ENCODE measurements at regions not wholly inside any gene's neighbourhood (a gene's known extent, or its start where the extent isn't known, plus 50 kb on each side); places are given as distances from the start of the nearest gene placed in this dataset.
"Not testable (repeated sequence)": the region's sequence is repeated elsewhere in the genome, so short reads cannot be mapped to it uniquely, and the experiment has no call there.

DNA sequence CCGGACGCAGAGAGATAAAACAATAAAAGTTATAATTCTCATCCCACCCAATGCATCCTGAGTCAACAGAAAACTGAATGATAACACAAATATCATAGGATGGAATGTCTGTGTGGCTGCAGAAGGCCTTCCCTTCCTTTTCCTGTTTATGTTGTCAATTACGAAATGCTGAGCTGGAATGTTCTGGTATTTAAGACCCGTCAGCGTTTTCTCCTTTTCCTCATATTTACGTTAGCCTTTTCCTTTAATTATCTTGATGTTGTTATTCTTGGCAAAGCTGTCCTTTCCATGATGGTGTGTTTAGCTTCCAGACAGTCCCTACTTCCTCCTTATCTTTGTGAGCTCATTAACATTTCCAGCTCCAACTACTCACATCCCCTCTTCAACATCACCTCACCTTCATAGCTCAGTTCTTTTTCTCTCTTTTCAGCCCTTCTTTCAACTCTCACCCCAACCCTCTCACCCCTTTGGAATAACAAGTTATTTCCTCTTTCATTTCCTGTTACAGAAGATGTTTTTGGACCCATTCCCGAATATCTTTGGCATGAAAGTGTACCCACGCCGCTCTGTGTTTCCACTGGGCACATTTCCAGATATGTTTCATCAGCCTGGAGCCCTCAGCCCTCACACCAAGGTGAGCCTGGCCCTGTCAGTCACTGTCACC is 221.6 kb downstream of the NR2F1-AS1 start:
- DNase-seq: peak; percentile 23

DNA sequence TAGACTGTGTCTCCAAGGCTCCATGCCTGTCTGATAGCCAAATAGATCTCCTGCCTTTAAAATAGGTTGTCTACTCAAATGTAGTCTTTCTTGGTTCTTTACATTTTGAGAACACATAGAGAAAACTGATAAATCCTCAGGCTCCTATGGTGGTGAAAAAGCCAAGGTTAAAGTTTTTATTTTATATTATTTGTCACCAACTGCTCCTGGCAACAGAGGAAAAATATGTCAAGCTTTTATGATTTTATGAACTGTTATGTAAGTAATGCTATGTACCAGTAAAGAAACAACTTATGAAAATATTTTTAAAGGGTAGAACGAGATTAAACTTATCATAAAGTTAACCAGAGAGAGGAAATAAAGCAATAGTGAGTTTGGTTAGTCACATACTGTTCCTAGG is 222.8 kb downstream of the NR2F1-AS1 start:
- no peak for DNase-seq
- in situ Hi-C loops (cut with MboI; ENCODE audit: low pct_unique_long_range_greater_than_20kb, low sequenced_read_pairs): no loop called here

More for the DNA sequence above, 221.6 kb downstream of the NR2F1-AS1 start:
- in situ Hi-C loops (cut with MboI; ENCODE audit: low pct_unique_long_range_greater_than_20kb, low sequenced_read_pairs): no loop called here

DNA sequence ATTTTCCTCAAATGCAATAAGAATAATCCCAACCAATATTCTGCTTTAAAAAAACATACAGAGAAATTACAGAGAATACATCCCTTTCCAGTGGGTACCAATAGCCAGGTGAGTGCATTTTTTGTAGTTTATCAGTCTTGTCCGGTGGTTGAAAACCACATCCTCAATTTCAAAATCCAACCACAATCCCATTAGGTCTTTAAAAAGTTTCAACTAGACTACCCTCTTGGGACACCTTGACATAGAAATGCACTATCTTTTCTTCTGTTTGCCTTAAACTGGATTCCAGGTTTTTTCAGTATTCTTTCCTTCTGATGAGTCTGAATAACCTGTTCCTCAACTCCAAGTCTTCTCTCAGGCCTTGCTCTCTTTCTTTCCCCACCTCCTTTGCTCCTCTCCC is 223.3 kb downstream of the NR2F1-AS1 start:
- no peak for DNase-seq
- in situ Hi-C loops (cut with MboI; ENCODE audit: low pct_unique_long_range_greater_than_20kb, low sequenced_read_pairs): no loop called here

DNA sequence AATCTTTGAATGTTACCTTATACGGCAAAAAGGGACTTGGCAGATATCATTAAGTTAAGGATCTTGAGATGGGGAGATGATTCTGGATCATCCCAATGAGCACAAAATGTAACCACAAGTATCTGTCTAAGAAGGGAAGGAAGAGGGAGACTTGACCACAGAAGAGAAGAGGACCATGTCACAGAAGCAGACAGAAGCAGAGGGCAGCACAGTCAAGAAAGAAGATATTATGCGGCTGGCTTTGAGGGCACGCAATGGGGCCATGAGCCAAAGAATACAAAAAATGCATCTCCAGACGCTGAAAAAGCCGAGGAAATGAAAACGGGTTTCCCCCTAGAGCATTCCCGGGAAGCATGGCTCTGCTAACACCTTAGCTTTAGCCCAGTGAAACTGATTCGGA is 225.3 kb downstream of the NR2F1-AS1 start:
- in situ Hi-C loops (cut with MboI; ENCODE audit: low pct_unique_long_range_greater_than_20kb, low sequenced_read_pairs): no loop called here
- DNase-seq: peak; percentile 65

DNA sequence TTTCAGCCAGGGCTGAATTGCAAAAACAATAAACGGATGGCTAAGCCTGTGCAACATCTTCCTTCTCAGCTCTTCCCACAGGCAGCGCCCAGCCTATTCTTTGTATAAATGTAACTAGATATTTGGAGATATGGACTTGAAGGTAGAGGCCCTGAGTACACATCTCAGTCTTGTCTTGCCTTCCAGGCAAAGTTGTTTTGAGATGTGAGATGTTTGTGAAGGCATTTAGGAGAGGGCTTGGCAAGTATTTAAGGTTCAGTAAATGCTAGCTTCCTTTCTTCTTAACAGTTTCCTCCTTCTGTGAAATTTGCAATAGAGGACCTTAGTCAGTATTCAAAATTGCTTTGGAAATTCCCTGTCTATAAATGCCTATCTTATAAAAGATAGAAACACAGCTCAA is 228.8 kb downstream of the NR2F1-AS1 start:
- in situ Hi-C loops (cut with MboI; ENCODE audit: low pct_unique_long_range_greater_than_20kb, low sequenced_read_pairs): no loop called here

DNA sequence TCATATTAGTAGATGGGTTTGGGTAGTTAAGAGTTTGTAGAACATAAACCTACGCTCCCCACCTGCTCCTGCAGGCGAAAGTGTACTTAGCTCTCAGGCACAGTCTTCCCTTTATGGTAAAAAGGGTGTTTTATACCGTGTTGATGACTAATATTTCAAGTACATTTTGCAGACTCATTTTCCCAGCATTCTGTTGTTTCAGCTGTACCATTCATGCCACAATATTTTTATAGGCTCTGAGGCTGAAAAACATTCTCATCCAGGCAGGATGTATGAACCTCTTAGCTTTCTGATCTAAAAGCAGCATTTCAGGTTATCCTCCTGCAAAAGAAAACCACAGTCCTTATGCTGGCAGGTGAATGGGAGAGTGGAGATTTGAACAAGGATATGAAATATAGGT is 231.4 kb downstream of the NR2F1-AS1 start:
- in situ Hi-C loops (cut with MboI; ENCODE audit: low pct_unique_long_range_greater_than_20kb, low sequenced_read_pairs): no loop called here

More for the DNA sequence above, 228.8 kb downstream of the NR2F1-AS1 start:
- DNase-seq: no peak

DNA sequence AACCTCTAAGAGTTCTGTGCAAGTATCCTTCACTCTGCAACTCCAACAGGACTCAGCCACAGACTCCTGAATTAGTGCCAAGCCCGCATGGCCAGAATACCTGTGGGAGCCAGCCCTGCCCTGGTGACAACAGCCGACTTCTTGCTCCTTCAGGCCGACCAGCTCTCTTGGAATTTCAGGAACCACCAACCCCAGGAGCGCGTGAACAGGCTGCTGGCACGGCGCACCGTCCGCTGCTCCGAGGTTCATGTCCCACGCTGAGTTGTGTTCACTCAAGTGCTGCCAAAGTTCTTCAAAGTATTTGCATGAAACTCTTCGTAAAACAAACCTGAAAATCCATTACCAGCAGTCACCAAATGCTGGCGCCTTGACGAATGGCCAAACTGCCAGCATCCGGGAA is 232.8 kb downstream of the NR2F1-AS1 start:
- in situ Hi-C loops (cut with MboI; ENCODE audit: low pct_unique_long_range_greater_than_20kb, low sequenced_read_pairs): no loop called here
- no peak for DNase-seq

More for the DNA sequence above, 231.4 kb downstream of the NR2F1-AS1 start:
- no peak for DNase-seq

DNA sequence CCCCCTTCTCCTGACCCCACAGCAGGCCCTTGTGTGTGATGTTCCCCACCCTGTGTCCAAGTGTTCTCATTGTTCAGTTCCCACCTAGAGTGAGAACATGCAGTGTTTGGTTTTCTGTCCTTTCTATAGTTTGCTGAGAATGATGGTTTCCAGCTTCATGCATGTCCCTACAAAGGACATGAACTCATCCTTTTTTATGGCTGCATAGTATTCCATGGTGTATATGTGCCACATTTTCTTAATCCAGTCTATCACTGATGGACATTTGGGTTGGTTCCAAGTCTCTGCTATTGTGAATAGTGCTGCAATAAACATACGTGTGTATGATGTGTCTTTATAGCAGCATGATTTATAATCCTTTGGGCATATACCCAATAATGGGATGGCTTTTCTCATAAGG is 234.2 kb downstream of the NR2F1-AS1 start:
- in situ Hi-C loops (cut with MboI; ENCODE audit: low pct_unique_long_range_greater_than_20kb, low sequenced_read_pairs); DNase-seq: not testable (repeated sequence)

DNA sequence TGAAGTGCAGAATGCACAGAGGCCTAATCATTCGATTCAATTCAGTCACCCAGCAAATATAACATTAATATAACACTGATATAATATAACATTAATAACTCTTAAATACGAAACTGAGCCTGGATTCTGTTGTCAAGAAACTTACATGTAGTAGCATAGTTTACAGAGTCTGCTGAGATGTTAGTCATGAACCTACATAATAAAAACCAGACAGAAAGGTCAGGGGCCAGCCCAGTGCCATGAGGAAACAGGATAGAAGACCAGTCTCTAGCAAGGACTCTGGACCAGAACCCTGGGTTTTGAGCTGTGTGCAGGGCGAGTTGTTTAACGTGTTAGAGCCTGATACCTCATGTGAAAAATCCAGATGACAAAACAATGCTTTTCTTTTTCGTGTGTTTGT is 234.7 kb downstream of the NR2F1-AS1 start:
- in situ Hi-C loops (cut with MboI; ENCODE audit: low pct_unique_long_range_greater_than_20kb, low sequenced_read_pairs): no loop called here
- DNase-seq: no peak

DNA sequence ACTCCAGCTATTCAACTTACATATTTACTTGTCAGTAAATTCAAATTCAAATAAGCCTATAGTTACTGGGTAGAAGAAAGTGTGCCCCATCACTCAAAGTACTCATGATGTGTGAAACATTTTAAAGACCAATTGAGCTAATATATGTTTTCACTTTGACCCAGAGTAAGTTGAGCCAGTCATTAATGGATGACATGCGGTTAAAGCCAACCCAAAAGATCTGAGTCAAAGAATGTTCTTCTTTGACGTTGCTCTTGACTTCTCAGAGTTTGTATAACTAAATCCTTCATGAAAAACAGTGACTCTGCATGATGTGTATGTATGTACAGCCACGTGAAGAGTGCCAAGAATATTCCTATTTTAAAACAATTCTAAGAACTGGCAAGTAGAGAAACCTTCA is 237.4 kb downstream of the NR2F1-AS1 start:
- in situ Hi-C loops (cut with MboI; ENCODE audit: low pct_unique_long_range_greater_than_20kb, low sequenced_read_pairs): no loop called here
- DNase-seq: no peak

DNA sequence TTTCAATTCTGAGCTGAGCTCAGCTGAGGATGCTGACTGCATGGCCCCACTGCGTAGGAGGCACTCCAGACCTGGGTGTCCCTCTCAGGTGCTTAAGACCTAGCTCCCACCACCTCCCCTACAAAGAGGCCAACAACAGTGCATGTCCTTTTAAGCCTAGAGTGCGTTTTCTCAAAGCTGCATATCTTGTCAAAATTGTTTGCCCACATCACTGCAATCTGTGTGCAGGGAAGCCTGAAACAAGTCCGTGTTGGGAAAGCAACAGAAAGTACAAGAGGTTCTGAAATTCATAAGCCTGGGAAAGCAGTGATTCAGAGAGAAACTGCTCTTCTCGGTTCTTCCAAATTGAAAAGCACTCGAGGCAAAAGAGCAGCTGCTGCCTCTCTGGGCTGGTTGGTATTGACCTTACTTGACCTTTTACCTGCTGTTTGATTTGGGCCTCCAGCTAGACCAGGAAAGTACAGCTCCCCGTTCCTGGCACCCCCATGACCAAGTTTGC is 238.4 kb downstream of the NR2F1-AS1 start:
- DNase-seq: no peak

DNA sequence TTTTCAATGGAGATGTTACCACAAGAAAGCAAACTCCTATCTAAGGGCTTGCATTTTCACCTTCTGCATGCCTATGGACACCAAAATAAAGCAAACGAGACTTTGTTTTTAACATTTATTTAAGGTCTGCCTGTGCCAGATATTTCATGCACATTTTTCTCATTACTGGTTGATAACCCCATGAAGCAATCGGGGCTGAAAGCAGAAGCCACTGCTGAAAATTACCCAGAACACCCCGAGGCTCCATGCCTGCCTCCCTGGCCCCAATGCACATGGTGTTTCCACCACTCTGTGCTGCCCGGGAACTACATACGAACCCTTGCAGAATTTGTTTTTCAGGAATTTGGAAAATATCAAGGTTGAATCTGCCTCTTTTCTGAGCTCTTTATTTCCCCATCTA is 240.1 kb downstream of the NR2F1-AS1 start:
- in situ Hi-C loops (cut with MboI; ENCODE audit: low pct_unique_long_range_greater_than_20kb, low sequenced_read_pairs): no loop called here
- DNase-seq: no peak

More for the DNA sequence above, 238.4 kb downstream of the NR2F1-AS1 start:
- in situ Hi-C loops (cut with MboI; ENCODE audit: low pct_unique_long_range_greater_than_20kb, low sequenced_read_pairs): no loop called here

DNA sequence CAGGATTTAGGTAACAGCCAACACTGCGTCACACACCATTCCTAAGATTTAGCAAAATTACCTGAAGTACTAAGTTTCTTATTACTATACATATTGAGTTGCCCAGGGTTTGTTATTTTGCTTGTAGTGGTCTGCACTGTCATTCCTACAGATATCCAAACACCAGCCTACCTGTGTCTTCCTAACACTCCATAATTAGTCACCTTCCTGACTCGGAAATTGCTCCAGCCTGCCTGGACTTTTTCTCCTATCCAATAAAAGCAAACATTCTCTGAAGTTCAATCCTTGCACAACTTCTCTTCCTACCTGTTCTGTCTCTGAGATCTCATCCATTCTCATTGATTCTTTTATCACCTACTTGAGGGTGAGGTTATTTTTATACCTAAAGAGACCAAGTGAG is 243.9 kb downstream of the NR2F1-AS1 start:
- DNase-seq: no peak
- in situ Hi-C loops (cut with MboI; ENCODE audit: low pct_unique_long_range_greater_than_20kb, low sequenced_read_pairs): no loop called here

DNA sequence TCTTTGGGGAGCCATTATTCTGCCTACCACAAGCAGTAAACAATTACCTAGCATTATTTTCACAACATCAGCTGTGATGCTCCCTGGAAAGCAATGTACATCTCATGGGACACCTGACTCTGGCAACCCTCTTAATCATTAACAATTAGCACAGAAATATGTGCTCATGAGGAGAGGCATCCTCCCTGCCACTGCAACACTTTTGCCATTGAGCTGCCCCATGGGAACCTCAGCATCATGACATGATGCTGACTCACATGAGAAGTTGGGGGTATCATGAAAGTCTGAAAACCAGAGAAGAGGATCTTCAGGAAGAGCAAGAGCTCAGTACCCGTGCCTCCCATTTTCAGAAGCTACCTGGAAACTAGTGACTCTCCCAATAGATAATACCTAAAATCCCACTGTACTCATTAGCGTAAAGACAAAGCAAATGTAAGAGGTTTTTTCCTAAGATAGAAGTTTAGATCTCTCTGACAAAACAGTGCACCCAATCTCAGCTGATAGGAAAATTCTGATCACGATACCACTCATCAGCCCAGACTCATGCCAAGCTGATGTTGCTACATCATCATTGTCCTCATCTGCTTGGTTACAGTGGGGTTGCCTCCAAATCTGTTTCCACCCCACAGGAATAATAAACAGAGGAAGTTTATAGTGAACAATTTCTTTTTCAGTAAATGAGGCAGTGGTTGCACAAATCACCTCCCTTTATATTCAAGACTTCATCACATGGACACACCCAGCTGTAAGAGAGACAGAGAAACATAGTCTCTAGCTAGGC is 244.5 kb downstream of the NR2F1-AS1 start:
- no peak for DNase-seq
- in situ Hi-C loops (cut with MboI; ENCODE audit: low pct_unique_long_range_greater_than_20kb, low sequenced_read_pairs): no loop called here

DNA sequence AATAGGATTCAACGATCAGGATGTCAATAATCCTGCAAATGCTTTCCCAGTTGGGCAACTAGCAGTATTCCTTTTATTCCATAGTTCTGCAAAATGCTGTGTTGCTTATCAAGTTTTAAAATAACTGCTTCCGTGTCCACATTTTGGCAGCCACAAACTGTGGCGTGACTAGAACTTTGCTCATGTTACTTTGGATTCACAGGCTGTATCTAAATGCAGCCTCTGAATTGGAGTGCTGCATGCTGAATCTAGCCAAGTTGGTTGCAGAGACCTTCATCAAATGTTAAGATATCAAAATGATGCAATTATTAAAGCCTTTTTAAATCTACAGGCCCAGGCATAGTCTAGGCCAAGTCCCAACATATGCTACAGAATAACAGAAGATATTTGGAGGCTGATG is 249.2 kb downstream of the NR2F1-AS1 start:
- in situ Hi-C loops (cut with MboI; ENCODE audit: low pct_unique_long_range_greater_than_20kb, low sequenced_read_pairs): no loop called here
- DNase-seq: no peak

DNA sequence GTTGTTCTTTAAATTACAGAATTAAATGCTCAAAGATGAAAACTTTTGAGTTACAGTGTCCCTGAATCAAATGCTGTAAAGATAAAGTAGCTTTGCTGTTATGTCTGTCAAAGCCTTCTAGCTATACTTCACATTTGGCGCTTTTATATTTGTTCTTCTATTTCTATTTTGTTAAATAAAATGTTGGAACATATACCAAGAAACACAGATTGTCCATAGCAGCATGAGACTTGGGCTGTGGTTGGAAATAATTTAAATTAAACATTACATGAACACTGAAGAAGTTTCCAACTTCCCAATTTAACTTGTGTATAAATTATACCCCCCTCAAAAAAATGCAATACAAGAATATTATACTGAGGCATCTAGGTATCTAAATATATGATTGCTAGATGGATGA is 249.8 kb downstream of the NR2F1-AS1 start:
- DNase-seq: no peak
- in situ Hi-C loops (cut with MboI; ENCODE audit: low pct_unique_long_range_greater_than_20kb, low sequenced_read_pairs): no loop called here

DNA sequence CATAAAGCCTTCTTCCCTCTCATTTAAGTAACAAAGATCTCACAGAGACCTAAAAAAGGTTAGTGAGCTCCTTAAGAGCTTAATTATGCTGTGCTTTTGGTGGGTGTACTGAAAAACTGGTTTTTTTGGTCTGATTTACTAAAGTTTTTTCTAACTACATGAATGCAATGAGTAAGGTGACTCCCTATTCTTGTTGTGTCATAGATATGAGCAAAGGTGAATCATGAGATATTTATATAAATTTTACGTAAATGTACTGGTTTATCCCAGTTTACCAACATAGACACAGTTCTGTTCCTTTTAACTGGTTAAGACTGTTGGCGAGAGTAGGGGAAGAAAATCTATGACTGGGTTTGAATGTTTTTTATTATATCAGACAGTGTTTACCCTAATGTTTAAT is 250.5 kb downstream of the NR2F1-AS1 start:
- in situ Hi-C loops (cut with MboI; ENCODE audit: low pct_unique_long_range_greater_than_20kb, low sequenced_read_pairs): no loop called here
- no peak for DNase-seq

DNA sequence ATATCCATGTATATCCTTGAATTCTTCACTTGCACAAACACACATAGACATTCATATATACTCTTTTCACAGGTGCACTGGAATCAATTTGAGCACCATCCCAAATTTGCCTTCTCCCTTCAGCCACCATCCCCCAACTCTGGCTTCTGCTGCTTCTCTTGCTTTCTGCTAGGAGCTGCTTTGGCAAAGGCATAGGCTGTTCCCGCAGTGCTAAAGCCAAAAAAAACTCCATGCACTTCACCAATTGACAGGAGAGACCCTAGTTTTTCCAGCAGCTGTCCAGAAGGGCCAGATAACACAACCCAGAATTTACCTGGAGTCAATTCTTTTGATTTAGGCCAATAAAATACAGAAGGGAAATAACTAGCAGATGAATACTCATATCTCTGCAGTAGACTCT is 251.3 kb downstream of the NR2F1-AS1 start:
- in situ Hi-C loops (cut with MboI; ENCODE audit: low pct_unique_long_range_greater_than_20kb, low sequenced_read_pairs): no loop called here
- DNase-seq: no peak

DNA sequence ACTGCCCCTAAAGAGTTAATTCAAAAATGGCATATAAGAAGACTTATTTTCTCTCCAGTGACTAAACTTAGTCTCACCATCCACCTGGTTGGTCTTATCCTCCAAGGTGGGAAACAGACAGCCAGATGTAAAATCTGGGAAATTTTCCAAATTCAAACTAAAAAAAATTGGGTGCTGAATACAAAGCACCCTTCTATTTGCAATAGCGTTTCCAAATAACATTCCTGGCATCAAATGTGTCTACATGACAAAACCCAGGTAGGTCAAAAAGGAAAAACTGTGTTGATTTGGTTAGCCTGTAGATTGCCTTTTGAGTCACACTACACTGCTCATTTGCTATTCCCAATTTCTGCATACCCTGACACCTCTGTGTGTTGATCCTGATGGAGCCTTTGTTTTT is 252.2 kb downstream of the NR2F1-AS1 start:
- in situ Hi-C loops (cut with MboI; ENCODE audit: low pct_unique_long_range_greater_than_20kb, low sequenced_read_pairs): no loop called here

DNA sequence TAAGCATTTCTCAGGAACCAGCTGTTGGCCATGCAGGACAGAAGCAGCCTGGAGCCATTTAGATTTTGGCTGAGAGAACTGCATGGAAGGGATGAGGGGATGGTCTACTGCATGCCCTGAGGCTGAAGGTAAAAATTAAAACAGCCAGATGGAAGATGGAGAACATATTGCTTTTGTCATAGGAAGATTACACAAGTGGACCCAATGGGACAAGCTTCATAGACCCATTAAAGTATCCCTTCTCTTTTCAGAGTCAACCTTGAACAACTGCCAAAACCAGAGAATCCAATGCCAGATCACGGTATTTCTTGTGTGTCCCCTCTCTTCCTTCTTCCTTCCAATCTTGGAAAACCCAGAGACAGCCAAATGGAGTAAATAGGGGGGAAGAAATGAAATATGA is 253.4 kb downstream of the NR2F1-AS1 start:
- no peak for DNase-seq
- in situ Hi-C loops (cut with MboI; ENCODE audit: low pct_unique_long_range_greater_than_20kb, low sequenced_read_pairs): no loop called here

More for the DNA sequence above, 252.2 kb downstream of the NR2F1-AS1 start:
- DNase-seq: no peak

DNA sequence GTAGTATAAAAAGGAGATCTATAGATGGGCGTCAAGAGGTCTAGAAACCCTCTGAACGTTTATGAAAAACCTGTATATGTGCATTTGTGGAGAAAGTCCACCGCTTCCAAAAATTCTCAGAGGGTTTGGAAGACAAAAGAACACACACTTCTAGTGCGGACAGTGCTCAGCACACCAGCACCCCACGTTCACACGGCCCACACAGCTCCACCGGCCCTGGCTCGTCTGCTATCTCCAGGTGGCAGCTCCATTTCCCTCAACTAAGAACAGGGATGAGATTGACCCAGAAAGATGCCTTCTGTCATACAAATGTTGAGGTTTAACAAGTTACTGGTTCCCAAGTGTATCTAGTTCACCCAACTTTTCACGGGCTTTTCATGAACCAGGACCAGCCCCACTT is 255.1 kb downstream of the NR2F1-AS1 start:
- in situ Hi-C loops (cut with MboI; ENCODE audit: low pct_unique_long_range_greater_than_20kb, low sequenced_read_pairs): no loop called here
- no peak for DNase-seq

Measured in KBM-7 (cell line).